Esophagus muscularis mucosa (tissue), 4 donors: ENCODE measurements at regions not wholly inside any gene's neighbourhood (a gene's known extent, or its start where the extent isn't known, plus 50 kb on each side); places are given as distances from the start of the nearest gene placed in this dataset.

Source experiments
- EP300 ChIP-seq: sonication (generic); formaldehyde crosslinking; IDR thresholded peaks from one replicate; pipeline ENCODE4 v1.6.1; 2017; ENCODE audit warnings: antibody characterized with exemption
- POLR2A ChIP-seq: fragments of 450-650 bp; IDR thresholded peaks from one replicate; pipeline ENCODE4 v1.6.1; 2017; ENCODE audit warnings: antibody characterized with exemption, moderate library complexity, mild to moderate bottlenecking, low read depth
- TF ChIP-seq, protein P1 (sequence below), 3 experiments: fragments of 200-600 bp in 2 of 3; fragments of 450-650 bp in 1 of 3; sonication (generic) in 2 of 3; IDR thresholded peaks; one replicate each; pipeline ENCODE4 v1.5.1; 2017 to 2019; ENCODE audit warnings: antibody characterized with exemption in 3 of 3, mild to moderate bottlenecking in 2 of 3, moderate library complexity in 1 of 3

DNA sequence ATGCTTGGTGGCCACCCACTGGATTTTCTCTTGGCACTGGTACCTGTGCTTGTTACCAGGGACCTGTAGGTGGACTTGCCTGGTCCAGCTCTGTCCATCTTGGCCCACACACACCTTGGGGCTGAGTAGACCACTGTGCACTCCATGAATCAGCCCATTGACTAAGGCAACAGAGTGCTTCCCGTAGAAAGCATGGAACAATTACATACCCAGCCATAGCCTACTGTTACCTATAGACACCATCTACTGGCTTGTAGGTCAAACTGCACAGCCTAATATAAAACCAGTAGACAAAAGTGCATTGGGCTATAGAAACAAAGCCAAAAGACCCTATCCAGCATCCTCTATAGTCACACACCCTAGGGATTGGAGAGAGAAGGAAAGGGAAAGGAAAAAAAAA, 378.9 kb downstream of the OTOL1 start:
- TF ChIP-seq, protein P1, sequence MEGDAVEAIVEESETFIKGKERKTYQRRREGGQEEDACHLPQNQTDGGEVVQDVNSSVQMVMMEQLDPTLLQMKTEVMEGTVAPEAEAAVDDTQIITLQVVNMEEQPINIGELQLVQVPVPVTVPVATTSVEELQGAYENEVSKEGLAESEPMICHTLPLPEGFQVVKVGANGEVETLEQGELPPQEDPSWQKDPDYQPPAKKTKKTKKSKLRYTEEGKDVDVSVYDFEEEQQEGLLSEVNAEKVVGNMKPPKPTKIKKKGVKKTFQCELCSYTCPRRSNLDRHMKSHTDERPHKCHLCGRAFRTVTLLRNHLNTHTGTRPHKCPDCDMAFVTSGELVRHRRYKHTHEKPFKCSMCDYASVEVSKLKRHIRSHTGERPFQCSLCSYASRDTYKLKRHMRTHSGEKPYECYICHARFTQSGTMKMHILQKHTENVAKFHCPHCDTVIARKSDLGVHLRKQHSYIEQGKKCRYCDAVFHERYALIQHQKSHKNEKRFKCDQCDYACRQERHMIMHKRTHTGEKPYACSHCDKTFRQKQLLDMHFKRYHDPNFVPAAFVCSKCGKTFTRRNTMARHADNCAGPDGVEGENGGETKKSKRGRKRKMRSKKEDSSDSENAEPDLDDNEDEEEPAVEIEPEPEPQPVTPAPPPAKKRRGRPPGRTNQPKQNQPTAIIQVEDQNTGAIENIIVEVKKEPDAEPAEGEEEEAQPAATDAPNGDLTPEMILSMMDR (IDR thresholded peaks at IDR 0.05): no peak
- TF ChIP-seq POLR2A (no peak), EP300 (no peak)
